ENCODE measurements at regions not wholly inside any gene's neighbourhood (a gene's known extent, or its start where the extent isn't known, plus 50 kb on each side); places are given as distances from the start of the nearest gene placed in this dataset.

DNA sequence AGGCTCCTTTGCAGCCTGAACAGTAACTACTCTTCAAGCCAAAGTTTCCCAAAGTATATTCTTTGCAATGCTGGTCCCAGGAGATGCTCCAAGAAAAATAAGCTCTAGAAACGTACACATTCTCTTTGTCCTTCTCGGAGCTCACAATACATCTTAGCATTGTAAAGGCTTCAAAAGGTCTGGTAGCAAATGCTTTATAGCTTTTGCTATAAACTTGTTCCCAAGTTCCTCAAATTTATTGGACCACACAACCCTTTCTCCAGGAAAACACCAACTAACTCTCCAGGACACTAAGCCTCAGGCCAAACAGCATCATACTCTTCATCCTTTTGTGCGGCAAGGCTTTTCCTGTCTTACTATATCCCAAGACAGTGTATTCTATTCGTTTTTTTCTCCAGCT, 455.6 kb upstream of the PROK2 start:
- no peak overlapping the region for H3K27ac ChIP-seq
- TF ChIP-seq, protein P1, sequence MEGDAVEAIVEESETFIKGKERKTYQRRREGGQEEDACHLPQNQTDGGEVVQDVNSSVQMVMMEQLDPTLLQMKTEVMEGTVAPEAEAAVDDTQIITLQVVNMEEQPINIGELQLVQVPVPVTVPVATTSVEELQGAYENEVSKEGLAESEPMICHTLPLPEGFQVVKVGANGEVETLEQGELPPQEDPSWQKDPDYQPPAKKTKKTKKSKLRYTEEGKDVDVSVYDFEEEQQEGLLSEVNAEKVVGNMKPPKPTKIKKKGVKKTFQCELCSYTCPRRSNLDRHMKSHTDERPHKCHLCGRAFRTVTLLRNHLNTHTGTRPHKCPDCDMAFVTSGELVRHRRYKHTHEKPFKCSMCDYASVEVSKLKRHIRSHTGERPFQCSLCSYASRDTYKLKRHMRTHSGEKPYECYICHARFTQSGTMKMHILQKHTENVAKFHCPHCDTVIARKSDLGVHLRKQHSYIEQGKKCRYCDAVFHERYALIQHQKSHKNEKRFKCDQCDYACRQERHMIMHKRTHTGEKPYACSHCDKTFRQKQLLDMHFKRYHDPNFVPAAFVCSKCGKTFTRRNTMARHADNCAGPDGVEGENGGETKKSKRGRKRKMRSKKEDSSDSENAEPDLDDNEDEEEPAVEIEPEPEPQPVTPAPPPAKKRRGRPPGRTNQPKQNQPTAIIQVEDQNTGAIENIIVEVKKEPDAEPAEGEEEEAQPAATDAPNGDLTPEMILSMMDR (IDR thresholded peaks at IDR 0.05): no peak
- TF ChIP-seq ZFX (IDR thresholded peaks at IDR 0.05; ENCODE audit: borderline replicate concordance): no peak

DNA sequence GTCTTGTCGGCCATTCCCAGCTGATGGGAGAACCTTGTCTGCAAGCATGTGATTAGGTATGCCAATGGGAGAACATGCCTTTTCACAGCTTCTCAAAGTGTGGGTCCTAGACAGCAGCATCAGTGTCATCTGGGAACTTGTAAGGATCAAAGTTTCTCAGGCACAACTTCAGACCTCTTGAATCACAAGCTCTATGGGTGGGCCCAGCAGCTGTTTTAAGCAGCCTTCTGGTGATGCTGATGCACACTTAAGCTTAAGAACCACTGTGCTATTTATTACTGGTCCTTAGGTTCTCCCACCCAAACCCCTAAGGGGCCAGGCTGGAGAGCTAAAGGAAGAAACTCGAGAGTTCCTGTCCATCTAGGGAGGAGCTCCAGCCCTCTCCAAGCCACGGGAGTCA, 453.9 kb upstream of the PROK2 start:
- H3K27ac ChIP-seq: no peak overlapping the region
- TF ChIP-seq, protein P1 (IDR thresholded peaks at IDR 0.05): no peak
- no peak for TF ChIP-seq ZFX (IDR thresholded peaks at IDR 0.05; ENCODE audit: borderline replicate concordance)

DNA sequence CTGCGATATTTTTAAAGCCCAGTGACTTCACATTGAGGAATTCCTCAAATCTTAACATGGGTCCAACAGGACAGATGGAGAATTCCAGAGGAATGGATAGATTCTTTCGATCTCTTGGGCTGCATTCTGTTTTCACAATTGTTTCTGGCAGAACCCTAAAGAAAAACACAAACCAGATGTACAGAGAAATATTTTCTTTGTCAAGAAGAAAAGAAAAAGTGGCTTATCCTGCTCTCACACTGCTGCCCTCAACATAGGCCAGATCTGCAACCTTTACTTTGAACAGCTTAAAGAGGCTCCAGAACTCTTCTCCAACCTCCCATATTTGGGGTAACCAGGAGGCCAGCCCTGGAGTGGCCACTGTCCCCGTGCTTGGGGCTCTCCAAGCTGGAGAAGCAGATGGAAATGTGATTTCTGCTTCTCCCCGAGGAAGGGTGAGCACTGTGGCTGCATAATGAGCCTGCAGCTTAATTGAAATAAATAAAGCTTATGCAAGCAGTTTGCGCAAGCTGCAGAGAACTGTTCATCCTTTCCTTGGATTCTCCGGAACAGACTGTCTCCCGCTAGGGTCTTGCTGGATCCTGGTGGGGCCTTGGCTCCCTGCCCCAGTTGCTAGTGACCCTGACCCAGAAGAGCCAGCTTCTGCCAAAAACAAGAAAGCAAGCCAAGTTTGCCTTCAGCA, 453.2 kb upstream of the PROK2 start:
- TF ChIP-seq ZFX (IDR thresholded peaks at IDR 0.05; ENCODE audit: borderline replicate concordance): no peak
- TF ChIP-seq, protein P1 (IDR thresholded peaks at IDR 0.05): no peak
- no peak overlapping the region for H3K27ac ChIP-seq

DNA sequence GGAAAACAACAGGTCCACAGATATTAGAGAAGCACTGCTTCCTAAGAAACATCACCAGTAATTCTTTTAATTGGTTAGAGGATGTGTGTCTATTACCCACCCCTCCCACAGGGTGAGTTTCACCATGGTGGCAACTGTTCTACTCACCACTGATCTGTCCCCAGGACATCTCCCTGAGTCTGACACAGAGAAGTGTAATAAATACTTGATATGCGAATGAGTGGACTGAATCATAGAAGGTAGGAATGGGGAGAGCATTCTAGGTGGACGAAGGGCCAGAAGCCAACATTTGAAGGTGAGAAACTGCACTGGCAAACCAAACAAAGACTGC, 452.7 kb upstream of the PROK2 start:
- H3K27ac ChIP-seq: no peak overlapping the region
- TF ChIP-seq, protein P1 (IDR thresholded peaks at IDR 0.05): no peak
- TF ChIP-seq ZFX (IDR thresholded peaks at IDR 0.05; ENCODE audit: borderline replicate concordance): no peak

DNA sequence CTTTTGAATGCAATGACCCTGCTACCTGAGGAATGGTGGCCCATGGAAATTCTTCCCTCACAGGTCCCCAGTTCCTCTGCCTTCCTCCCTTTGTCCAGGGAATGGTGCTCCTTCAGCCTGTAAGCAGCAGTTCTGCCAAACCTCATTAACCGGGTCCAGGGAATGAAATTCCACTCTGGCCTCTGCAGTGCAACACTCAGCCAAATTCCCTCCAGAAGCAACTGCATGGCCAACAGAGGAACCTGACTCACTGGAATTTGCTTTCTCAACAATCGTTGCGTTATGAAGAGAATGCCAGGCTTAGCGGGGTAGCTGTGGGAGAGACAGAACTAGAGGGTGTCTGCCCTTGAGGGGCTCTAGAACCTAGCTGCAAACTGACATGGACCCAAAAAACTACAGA, 449.4 kb upstream of the PROK2 start:
- TF ChIP-seq, protein P1 (IDR thresholded peaks at IDR 0.05): no peak
- TF ChIP-seq ZFX (IDR thresholded peaks at IDR 0.05; ENCODE audit: borderline replicate concordance): no peak
- H3K27ac ChIP-seq: no peak overlapping the region

DNA sequence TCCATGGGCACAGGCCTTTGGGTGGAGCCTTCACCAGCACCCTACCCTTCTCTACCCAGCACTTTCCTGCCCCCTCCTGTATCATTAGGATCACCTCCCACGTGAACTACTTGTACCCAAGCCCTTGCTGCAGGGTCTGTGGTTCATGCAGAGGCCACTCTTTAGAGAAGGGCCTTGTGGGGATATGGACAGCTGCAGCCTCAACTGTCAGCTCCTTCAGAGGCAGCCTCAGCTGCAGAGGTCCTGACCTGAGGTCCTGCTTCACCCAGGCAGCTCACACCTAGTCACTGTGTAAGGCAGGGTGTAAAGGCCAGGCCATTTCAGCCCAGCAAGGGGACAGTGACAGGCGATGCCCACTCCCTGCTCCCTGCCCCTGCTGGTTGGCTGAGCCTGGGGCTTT, 448.6 kb upstream of the PROK2 start:
- TF ChIP-seq ZFX (IDR thresholded peaks at IDR 0.05; ENCODE audit: borderline replicate concordance): no peak
- TF ChIP-seq, protein P1 (IDR thresholded peaks at IDR 0.05): no peak
- no peak overlapping the region for H3K27ac ChIP-seq

DNA sequence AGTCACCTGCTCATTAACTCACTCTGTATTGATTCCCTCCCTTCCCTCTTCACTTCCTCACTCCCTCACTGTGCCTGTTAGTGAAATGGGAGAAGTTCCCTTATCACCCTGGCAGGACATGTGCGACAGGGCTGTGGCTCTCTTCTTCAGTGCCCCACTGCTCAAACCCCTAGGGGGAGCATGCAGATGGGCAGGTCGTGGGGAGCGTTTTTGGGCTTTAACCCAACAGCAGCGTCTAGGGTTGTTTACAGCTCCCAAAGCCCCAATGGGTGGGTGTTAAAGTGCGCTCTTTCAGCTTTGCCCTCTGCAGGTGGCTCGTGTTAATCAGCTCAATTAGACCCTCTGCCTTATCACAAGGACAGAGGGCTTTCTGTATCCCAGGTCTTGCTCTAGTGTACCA, 447.8 kb upstream of the PROK2 start:
- H3K27ac ChIP-seq: no peak overlapping the region
- no peak for TF ChIP-seq ZFX (IDR thresholded peaks at IDR 0.05; ENCODE audit: borderline replicate concordance)
- TF ChIP-seq, protein P1 (IDR thresholded peaks at IDR 0.05): no peak
